ENCODE measurements at regions not wholly inside any gene's neighbourhood (a gene's known extent, or its start where the extent isn't known, plus 50 kb on each side); places are given as distances from the start of the nearest gene placed in this dataset.
A peak's percentile ranks its signal among the peaks of the same experiment; 100 is the strongest.

DNA sequence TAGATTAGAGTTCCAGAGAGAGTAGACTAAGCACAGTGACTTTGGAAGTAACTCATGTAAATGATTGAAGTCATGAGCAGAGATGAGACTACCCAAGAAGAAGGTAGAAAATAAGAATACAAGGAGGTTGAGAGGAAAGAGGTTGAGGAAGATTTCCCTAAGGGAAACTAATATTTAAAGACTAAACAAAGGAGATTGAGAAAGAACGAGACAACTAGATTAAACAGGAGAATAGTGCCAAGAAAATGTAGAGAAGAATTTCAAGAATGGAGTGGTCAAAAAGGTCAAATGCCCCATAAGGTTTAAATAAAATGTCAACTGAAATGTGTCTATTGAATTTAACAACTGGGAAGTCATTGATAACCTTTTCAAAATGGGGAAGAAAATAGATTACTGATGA lies 59.0 kb downstream of the RPS29 start:
- no peak for DNase-seq

DNA sequence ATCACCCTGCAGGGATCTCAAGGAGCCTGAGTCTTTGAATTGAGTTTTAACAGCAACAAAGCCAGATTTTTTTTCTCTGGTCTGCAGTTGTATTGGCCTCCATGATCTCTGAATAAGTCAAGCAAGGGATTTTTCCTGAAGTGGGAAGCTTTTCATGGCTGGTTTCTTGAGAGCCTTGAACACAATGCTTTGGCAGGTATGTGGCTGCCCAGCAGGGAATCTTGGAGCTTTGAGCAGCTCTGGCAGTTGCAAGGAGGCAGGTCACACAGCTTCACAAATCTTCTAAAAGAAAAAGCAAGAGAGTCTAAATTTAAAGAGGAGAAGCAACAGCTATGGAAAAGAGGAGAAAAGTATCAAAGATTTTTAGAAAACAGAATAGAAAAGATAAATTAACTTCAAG lies 60.1 kb downstream of the RPS29 start:
- no peak for DNase-seq

DNA sequence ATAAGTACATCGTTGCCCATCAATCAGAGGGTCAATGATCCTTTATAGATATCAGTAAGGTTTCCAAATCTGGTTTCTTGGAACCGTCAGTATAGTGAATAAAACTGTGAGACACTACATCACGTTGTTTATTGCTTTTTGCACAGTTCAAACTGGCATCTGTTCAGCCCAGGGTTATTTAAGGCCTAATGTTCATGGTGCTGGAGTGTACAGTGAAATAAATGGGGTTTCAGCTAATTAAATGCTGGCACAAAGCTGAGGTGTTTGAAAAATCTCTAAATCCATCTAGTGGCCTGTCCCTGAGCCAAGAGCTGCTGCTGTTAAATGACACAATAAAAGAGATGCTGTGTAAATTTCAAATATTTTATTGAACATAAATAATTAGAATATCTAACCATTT lies 69.9 kb downstream of the RPS29 start:
- DNase-seq: no peak

DNA sequence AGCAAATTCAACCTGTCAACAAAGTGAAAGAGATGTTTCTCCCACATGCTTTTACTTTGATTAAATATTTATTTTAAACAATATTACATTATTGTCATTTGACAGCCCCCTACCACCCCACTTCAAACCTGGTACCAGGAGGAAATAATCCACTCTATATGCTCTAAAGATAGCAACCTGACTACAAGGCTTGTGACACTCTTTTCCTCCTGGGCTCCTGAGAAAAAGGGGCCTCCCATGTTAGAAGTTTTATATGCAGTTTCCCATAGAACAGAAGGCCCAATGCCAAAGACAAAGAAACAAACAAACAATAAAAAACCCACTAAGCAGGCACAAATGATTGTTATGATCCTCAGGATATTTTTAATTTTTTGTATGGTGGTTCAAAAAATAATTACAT lies 73.6 kb downstream of the RPS29 start:
- no peak for DNase-seq

DNA sequence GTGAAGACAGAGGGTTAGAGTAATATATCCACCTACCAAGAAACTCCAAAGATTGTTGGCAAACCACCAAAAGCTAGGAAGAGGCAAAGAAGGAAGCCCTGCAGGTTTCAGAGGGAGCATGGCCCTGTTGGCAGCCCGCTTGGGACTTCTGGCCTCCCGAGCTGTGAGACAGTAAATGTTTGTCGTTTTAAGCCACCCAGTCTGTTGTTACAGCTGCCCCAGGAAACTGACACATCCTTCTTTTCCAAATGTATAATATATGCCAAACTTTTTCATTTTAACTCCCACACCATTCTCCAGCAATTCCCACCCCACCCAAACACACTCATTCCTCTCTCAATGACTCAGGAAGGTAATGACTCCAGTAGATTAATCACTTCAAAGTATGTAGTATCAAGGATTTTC lies 74.0 kb downstream of the RPS29 start:
- DNase-seq: peak in 1 of 3 donors; percentile 14

DNA sequence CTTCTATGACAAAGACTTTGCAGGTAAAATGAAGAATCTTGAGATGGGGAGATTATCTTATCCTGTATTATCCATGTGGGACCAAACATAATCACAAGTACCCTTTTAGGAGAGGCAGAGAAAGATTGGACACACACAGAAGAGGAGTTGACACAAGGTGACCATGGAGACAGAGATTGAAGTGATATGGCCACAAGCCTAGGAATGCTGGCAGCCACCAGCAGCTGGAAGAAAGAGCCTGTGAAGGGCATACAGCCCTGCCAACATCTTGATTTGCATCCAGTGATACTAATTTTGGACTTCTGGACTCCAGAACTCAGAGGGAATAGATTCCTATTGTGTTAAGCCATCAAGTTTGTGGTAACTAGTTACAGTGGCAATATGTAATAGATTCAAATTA lies 78.1 kb downstream of the RPS29 start:
- DNase-seq: no peak

DNA sequence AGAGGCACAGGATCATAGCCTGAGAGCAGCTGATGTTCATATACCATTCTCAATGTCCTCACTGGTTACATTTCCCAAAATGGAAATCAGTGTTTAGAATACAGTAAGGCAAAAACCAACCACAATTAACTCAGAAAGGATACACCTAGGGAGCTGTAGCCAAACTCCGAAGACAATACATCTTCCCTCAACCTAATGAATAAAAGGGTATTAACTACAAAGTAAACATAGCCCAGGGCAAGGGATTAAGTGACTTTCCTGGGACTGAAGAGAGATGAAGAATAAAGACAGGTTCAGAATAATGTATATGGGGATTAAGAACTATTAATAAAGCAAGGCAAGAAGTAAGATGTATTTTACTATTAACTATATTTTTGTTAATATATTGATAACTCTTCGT lies 79.5 kb downstream of the RPS29 start:
- DNase-seq: no peak

DNA sequence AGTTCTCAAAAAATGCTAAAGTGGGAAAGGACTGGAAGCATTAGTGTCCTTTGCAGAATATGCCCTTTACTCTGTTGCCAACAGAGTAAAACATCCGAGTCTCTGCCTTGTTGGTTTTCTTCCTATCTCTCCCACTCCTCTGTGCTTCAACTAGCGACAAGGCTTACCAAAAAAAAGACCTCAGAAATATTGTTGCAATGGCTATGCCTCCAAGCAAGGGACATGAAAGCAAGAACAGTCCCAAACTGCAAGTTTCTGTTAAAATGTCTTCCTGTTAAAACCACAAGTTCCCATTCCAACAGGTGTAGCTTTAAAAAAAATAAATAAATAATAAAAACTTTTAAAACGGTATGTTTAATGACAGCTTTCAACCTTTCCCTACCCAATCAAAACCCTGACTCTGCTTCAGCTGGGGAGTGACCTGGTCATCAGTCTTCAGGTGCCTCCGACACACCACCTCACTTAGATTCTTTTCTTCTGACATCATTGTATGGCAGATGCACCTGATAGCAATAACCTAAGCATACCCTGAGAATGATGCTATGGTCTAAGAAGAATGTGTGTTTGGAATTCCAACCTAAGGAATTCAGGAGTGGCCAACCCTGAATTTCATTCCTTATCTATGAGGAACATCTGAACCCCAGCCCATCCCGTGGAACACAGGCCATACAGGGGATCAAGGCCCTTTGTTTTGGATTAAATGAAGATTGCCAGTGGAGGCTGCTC lies 81.0 kb downstream of the RPS29 start:
- DNase-seq: no peak

DNA sequence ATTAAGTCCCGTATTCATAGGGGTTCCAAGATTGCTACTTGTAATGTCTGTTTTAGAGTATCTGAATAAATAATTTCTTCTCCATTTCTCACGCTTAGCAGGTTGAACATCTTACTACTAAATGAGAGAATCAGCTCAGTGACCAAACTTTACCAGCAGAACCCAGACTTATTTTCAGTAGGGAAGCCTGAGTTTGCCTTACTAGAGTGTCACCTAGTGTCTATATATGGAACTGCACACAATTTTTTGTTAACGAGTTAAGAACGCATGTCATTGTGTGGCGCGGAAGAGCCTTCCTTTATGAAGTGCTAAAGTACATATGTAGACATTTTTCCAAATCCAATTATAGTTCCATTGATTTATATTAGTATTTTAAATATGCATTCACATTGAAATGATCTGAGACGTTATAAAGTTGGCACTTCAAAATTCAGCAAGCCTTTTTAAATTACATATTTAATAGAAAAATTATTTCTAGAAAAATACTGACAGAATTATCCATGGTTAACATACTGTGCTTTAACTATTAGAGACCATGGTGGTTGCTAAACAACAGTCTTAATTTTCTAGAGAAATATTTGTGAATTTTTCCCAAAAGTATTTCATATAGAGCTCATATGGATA lies 88.3 kb downstream of the RPS29 start:
- peak; percentile 47 to 73 (median 60) for DNase-seq

DNA sequence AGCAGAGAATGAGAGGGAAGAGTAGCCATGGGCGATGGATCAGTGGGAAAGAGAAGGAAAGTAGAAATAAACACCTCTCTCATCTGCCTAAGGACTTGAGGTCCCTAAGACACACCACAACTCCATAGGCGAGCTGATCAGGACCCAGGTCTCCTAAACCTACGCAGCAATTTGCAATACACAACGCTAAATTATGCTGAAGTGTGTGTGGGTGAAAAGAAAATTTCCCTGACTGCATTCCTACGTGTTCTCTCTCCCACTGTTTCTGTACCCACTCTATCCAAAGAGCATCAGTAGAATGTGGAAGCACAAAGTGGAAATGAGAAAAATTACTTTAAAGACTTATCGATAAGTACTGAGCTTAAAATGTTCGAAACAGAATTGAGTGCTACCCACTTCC lies 88.9 kb downstream of the RPS29 start:
- DNase-seq: no peak

DNA sequence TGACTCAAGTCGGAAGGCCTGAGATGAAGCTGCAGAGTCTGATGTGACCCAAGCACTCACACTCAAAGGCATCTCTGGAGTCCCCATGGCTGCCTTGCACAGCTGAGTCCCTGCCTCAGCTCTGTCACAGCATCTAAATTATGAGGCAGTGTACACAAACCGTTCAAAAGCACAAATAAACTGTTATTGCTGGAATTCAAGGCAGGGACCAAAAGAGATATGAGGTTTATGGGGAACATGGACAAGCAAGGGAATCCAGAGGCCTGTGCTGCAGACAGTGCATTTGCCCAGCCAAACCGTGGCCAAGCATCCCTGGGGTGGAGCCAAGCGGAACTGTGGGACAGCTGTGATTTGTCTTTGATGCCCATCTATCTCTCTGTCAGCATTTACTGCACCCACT lies 91.3 kb downstream of the RPS29 start:
- DNase-seq: no peak

DNA sequence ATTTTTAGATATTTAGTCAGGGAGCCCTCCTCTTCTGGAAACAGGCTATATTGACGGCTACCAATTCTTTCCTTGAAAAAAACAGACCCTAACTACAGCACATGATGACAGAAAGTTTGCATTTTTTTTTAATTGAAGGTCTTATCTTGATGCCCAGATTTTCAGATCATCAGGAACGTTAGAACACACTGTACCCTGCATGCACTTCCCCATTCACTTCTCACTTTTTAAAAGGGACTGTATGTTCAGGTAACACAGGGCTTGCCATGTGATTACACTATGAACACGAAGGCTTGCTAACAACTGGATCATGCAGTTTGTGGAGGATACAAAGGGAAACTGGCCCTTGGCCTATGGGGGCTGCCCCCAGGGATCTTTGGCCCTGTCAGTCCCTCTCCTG lies 92.6 kb downstream of the RPS29 start:
- DNase-seq: no peak

DNA sequence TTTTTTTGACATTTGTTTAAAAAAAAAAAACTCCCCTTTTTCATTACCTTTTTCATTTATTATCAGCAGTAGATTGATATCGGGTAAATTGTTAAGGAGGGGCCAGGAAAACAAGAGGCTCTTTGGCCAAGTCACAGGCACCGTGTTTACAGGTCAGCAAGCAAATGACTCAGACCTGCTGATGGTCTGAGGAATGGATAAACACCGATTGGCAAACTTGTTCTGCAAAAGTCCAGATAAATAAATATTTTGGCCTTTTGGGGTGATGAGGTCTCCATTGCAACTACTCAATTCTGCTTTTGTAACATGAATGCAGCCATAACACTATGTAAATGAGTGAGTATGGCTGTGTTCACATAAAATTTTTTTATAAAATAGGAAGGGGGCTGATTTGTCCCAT lies 94.0 kb downstream of the RPS29 start:
- DNase-seq: no peak

DNA sequence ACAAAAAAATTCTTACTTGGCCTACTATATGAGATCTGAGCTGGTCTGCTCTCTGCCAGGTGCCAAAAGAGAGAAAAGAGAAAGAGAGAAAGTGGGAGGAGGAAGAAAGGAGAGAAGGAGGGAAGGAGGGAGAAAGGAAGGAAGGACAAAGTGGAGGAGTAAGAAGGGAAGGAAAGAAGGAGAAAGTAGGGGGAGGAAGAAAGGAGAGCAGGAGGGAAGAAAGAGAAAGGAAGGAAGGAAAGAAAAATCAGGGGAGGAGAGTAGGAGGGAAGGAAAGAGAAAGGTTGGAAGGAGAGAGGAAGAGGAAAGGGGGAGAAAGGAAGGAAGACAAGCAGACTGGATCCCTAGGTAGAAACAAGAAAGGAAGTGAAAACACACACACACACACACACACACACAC lies 96.8 kb downstream of the RPS29 start:
- DNase-seq: no peak

DNA sequence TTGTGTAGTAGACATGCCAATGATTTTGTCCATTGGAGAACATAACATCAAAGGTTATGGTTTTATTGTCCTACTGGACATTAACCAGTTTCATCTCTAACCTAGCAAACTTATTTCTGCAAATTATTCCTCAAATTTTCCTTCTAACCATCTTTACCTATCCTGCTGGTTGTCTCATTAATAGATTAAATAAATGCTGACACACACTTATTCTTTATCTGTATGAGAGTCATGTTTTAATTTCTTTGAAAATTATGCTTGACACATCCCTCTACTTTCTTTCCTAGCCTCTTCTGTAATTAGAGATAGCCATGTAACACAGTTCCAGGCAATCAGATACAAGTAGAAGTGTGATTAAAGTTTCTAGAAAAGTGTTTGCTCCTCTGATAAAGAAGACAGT lies 98.9 kb downstream of the RPS29 start:
- DNase-seq: no peak

DNA sequence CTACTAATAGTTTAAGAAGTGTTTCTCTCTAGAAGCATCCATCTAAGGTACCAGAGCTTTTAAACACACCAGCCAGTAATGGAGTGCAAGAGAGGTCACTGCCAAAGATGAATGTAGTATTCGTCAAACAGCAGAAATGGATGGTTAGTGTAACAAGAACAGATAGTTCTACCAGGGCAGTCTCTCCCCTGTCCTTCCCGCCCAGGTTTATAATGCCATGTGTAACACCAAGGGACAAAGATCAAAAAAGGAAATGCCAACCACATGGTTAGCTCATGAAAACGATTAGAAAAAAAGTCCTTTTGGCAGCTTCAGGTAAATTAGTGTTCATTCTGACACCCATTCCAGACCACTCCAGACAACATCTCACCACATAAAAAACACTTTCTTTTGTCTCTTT lies 100.9 kb downstream of the RPS29 start:
- DNase-seq: no peak

DNA sequence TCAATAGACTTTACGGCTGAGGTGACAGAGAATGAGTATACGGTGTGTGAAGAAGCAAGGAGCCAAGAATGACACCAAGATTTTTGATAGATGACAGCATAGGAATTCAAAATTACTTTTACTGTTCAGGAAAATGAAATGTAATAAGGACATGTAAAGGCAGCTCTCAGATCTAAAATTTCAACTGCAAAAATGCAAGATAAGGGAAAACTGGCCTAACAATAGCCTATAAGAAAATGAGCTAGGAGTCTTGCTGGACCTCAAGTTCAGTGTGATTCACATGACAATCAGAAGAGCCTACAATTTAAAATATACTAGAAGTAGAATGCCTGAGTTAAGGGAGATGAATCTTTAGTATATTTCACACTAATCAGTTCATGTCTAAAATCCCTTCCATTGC lies 102.0 kb downstream of the RPS29 start:
- no peak for DNase-seq

DNA sequence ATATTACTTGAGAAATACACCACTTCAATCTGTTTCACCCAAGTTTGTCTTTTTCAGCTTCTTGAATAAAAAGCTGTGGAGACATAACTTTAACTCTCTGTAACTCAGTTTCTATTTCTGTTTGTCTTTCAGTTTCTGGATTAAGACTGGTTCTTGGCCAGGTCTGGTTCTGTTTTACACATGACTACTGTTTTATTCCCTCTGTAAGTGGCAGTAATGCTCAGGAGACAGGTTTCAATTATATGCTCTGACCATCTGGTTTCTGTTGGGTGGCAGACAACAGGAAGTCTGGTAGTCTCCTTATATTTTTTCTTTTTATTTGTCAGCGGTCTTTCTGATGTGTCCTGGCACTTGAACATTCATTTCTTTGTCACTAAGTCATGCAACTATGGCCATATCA lies 102.9 kb downstream of the RPS29 start:
- no peak for DNase-seq

DNA sequence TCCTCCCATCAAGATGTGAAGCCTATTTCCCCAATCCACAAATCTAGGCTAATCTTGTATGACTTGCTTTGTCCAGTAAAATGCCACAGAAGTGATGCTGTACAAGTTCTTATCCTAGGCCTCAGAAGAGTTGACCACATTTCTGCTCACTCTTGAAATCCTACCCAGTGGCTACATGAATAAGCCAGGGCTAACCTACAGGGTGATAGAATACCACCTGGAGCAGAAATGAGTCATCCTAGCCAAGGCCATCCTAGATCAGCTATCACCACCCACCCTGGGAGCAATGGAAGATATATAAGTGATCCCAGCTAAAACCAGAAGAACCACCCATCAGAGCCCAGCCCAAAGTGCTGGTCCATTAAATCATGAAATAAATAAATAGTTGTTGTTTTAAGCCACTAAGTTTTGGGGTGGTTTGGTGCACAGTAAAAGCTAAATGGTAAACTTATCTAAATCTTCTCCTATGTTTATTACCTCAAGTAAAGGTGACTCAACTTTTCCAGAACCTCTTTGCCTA lies 105.1 kb downstream of the RPS29 start:
- DNase-seq: no peak

DNA sequence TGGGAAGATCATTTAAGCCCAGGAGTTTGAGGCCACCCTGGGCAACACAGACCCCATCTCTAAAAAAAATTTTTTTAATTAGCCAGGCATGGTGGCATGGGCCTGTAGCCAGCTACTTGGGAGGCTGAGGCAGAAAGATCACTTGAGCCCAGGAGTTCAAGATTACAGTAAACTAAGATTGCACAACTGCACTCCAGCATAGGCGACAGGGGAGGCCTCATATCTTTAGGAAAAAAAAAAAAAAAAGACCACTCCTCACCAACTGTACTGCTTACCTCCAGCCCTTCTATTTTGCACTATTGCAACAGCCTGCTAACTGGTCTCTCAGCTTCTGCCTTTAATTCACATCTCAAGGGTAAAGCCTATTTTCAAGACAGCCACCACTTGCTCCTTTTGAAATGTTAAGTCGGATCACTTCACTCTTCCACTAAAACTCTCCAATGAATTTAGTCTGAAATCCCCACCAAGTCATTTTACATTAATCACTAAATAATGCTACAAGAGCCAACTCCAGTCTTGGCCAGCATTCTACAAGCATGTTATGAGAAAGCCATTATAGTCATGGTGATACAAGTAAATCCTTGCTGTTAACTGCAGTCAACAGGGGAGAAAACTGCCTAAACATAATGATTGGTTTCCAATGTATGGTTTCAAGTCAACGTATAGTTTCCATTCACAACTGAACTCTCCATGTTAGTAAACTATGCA lies 106.0 kb downstream of the RPS29 start:
- no peak for DNase-seq

DNA sequence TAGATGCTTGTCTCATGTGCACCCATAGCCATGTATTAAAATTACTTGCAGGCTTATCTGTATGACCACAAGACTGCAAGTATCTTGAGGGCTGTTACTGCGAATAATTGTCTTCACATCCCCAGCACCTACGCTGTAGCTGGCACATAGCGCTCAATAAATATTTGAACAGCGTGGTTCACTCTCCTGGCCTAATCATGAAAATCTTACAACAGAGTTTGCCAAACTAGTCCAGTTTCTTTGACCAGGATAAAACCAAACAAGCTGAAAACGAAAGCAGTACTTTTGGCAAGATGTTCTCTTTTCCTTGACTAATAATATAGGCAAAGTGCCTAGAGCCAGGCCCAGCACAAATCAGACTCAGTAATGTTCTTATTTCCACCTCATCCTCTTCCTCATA lies 106.7 kb downstream of the RPS29 start:
- DNase-seq: no peak

DNA sequence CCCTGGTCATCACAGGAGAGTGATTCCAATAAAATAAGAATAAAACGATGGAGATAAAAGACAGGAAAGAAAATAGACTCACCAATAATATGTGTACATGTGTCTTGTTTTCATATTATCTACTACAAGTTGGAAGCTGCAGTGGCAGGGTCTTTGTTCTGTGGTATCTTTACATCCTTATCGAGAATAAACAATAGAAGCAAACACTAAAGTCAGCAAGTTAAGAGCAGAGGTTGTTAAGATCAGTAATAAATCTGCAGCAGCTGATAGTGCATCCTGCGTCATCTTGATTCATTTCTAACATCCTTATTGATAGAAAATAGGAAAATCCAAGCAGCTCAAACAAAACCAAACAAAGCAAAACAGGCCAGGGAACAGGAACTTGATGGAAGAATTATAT lies 107.4 kb downstream of the RPS29 start:
- no peak for DNase-seq

DNA sequence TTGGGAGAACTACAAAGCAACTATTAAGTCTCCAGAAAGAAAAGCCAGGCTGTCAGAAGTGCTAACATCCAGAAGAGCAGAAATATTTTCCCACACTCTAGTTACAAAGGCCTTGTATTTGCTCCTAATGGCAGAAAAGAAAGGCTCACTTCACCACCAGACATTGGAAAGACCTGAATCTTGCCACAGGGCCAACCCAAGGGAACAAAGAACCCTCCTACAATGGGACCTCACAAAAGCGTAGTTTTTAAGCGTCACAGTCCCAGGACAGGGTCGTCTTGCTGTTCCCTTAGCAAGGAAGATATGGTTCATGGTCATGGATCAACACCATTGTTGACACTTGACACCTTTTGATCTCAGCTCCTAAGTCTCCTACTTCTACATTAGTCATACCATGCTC lies 119.1 kb downstream of the RPS29 start:
- DNase-seq: no peak

All from muscle of back (tissue), 3 donors.